ENCODE measurements at regions not wholly inside any gene's neighbourhood (a gene's known extent, or its start where the extent isn't known, plus 50 kb on each side); places are given as distances from the start of the nearest gene placed in this dataset.

GRCh38 chr20:23241416-23241815, 109.2 kb upstream of the NXT1 start:
- Histone ChIP-seq H2AFZ (ENCODE audit: control insufficient read depth, low read length) (no peak overlapping the region), H3K27ac (ENCODE audit: control insufficient read depth, insufficient read depth, low read length) (no peak overlapping the region), H3K9me3 (ENCODE audit: control insufficient read depth, low read depth, low read length) (no peaks in the 10 kb centered on the region), H3K79me2 (ENCODE audit: control insufficient read depth, insufficient read depth, low read length) (no peaks in the 10 kb centered on the region), H3K36me3 (ENCODE audit: control insufficient read depth in 2 of 2, extremely low read depth in 1 of 2, insufficient read depth in 2 of 2, low read length in 2 of 2) (no peaks in the 10 kb centered on the region), H3K9me1 (ENCODE audit: control insufficient read depth, extremely low read depth, insufficient read depth, low read length) (no peaks in the 10 kb centered on the region), H4K20me1 (ENCODE audit: control insufficient read depth, extremely low read depth, insufficient read depth, low read length) (no peaks in the 10 kb centered on the region), H3K27me3 (ENCODE audit: control insufficient read depth, extremely low read depth, insufficient read depth, low read length) (no peaks in the 10 kb centered on the region), H3K4me3 (ENCODE audit: control insufficient read depth in 2 of 3, extremely low read depth in 1 of 3, insufficient read depth in 2 of 3, low read depth in 1 of 3, low read length in 3 of 3) (no peak overlapping the region), H3K9ac (ENCODE audit: control insufficient read depth, extremely low read depth, insufficient read depth, low read length) (no peak overlapping the region), H3K4me1 (ENCODE audit: control insufficient read depth, extremely low read depth, insufficient read depth, low read length) (no peaks in the 10 kb centered on the region), H3K4me2 (ENCODE audit: control insufficient read depth, extremely low read depth, insufficient read depth, low read depth, low read length) (no peak overlapping the region)
- dilution Hi-C loops (cut with MboI; ENCODE audit: extremely low pct_ligation_motif_present, low sequenced_read_pairs) = no loop called here
- no peak for TF ChIP-seq CTCF (optimal IDR thresholded peaks at IDR 0.05 in 1 of 3, IDR thresholded peaks at IDR 0.05 in 1 of 3, conservative IDR thresholded peaks at IDR 0.05 in 1 of 3; ENCODE audit: extremely low read depth in 1 of 3, insufficient read depth in 2 of 3, low read length in 3 of 3)
- no peak for TF ChIP-seq EZH2 (IDR thresholded peaks at IDR 0.05; ENCODE audit: low read length)
- DNase-seq (ENCODE audit: low read depth, low spot score) (no peak), FAIRE-seq (no peak)

GRCh38 chr20:23240519-23240918, 110.1 kb upstream of the NXT1 start:
- Histone ChIP-seq H3K36me3 (ENCODE audit: control insufficient read depth in 2 of 2, extremely low read depth in 1 of 2, insufficient read depth in 2 of 2, low read length in 2 of 2) (no peaks in the 10 kb centered on the region), H3K9me3 (ENCODE audit: control insufficient read depth, low read depth, low read length) (no peaks in the 10 kb centered on the region), H3K4me1 (ENCODE audit: control insufficient read depth, extremely low read depth, insufficient read depth, low read length) (no peaks in the 10 kb centered on the region), H4K20me1 (ENCODE audit: control insufficient read depth, extremely low read depth, insufficient read depth, low read length) (no peaks in the 10 kb centered on the region), H3K4me3 (ENCODE audit: control insufficient read depth in 2 of 3, extremely low read depth in 1 of 3, insufficient read depth in 2 of 3, low read depth in 1 of 3, low read length in 3 of 3) (no peak overlapping the region), H3K9ac (ENCODE audit: control insufficient read depth, extremely low read depth, insufficient read depth, low read length) (no peak overlapping the region), H3K9me1 (ENCODE audit: control insufficient read depth, extremely low read depth, insufficient read depth, low read length) (no peaks in the 10 kb centered on the region), H3K27ac (ENCODE audit: control insufficient read depth, insufficient read depth, low read length) (no peak overlapping the region), H2AFZ (ENCODE audit: control insufficient read depth, low read length) (no peak overlapping the region), H3K4me2 (ENCODE audit: control insufficient read depth, extremely low read depth, insufficient read depth, low read depth, low read length) (no peak overlapping the region), H3K79me2 (ENCODE audit: control insufficient read depth, insufficient read depth, low read length) (no peaks in the 10 kb centered on the region), H3K27me3 (ENCODE audit: control insufficient read depth, extremely low read depth, insufficient read depth, low read length) (no peaks in the 10 kb centered on the region)
- dilution Hi-C loops (cut with MboI; ENCODE audit: extremely low pct_ligation_motif_present, low sequenced_read_pairs) = no loop called here
- TF ChIP-seq EZH2 (IDR thresholded peaks at IDR 0.05; ENCODE audit: low read length) (no peak), CTCF (optimal IDR thresholded peaks at IDR 0.05 in 1 of 3, IDR thresholded peaks at IDR 0.05 in 1 of 3, conservative IDR thresholded peaks at IDR 0.05 in 1 of 3; ENCODE audit: extremely low read depth in 1 of 3, insufficient read depth in 2 of 3, low read length in 3 of 3) (no peak)
- DNase-seq (ENCODE audit: low read depth, low spot score) = no peak
- FAIRE-seq = no peak

All from keratinocyte (primary cell).